Endothelial cell of umbilical vein (primary cell): ENCODE measurements at regions not wholly inside any gene's neighbourhood (a gene's known extent, or its start where the extent isn't known, plus 50 kb on each side); places are given as distances from the start of the nearest gene placed in this dataset.

Experiments
- FOS ChIP-seq: IDR thresholded peaks from 2 replicates; pipeline ENCODE4 v1.6.1; 2011; ENCODE audit warnings: mild to moderate bottlenecking, low read length, moderate library complexity, borderline replicate concordance; ENCODE audit not compliant: insufficient read depth
- TF ChIP-seq, protein P1 (sequence below), 2 donors: IDR thresholded peaks; 1 replicate in 1 of 2; 2 replicates in 1 of 2; pipeline ENCODE4 v1.5.1; 2011; ENCODE audit warnings: low read length in 2 of 2, mild to moderate bottlenecking in 2 of 2, moderate library complexity in 2 of 2, control low read depth in 1 of 2, inconsistent platforms in 1 of 2, low read depth in 1 of 2; ENCODE audit not compliant: insufficient read depth in 1 of 2; ENCODE audit errors: extremely low read depth in 1 of 2

DNA sequence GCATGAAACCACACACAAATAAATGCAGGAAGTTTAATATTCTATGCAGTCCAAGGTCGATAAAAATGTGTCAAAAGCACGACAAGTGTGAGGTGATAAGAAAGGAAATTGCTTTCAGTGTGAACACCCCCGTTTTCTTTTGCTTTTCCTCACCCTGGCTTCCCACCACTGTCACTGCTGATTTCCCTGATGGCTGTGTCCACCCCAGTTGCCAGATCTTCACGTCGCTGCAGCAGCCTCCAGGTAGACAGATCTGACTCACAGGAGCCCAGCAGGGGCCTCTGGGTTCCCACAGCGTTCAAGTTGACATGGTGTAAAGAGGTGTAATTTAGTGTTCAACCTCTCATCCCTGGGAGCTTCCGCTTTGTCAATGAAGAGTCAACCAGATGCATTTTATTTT lies 128.0 kb upstream of the TACR1 start:
- TF ChIP-seq, protein P1, sequence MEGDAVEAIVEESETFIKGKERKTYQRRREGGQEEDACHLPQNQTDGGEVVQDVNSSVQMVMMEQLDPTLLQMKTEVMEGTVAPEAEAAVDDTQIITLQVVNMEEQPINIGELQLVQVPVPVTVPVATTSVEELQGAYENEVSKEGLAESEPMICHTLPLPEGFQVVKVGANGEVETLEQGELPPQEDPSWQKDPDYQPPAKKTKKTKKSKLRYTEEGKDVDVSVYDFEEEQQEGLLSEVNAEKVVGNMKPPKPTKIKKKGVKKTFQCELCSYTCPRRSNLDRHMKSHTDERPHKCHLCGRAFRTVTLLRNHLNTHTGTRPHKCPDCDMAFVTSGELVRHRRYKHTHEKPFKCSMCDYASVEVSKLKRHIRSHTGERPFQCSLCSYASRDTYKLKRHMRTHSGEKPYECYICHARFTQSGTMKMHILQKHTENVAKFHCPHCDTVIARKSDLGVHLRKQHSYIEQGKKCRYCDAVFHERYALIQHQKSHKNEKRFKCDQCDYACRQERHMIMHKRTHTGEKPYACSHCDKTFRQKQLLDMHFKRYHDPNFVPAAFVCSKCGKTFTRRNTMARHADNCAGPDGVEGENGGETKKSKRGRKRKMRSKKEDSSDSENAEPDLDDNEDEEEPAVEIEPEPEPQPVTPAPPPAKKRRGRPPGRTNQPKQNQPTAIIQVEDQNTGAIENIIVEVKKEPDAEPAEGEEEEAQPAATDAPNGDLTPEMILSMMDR (IDR thresholded peaks at IDR 0.05; ENCODE audit: extremely low read depth in 1 of 2, insufficient read depth in 1 of 2, low read depth in 1 of 2, low read length in 2 of 2), result no peak
- no peak for TF ChIP-seq FOS
